ENCODE measurements at regions not wholly inside any gene's neighbourhood (a gene's known extent, or its start where the extent isn't known, plus 50 kb on each side); places are given as distances from the start of the nearest gene placed in this dataset.

GRCh38 chr9:118554987-118555386, 814.2 kb downstream of the BRINP1 start:
- no peak for DNase-seq (ENCODE audit: low read depth in 4 of 4, low spot score in 3 of 4)

DNA sequence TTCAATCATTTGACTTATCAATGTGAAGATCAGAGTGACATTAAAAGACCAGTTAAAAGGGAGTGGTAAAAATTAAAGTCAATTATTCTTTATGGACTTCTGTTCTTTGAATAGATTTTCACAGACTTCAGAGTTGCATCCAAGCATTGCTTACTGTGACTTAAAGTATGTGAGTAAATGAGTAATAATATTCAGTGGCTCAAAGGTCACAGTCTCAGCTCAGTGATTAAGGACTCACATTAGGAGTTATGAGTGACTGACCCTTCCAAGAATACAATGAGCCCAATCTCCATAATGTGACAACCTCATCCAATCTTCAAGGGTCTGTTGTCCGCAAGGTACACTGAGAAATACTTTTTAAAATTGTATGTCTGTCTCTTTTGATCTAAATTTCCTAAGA, 811.2 kb downstream of the BRINP1 start:
- no peak for DNase-seq (ENCODE audit: low read depth in 4 of 4, low spot score in 3 of 4)

GRCh38 chr9:118558891-118559290, 810.3 kb downstream of the BRINP1 start:
- DNase-seq (ENCODE audit: low read depth in 4 of 4, low spot score in 3 of 4): no peak

GRCh38 chr9:118561051-118561450, 808.2 kb downstream of the BRINP1 start:
- no peak for DNase-seq (ENCODE audit: low read depth in 4 of 4, low spot score in 3 of 4)

GRCh38 chr9:118563677-118564076, 805.6 kb downstream of the BRINP1 start:
- DNase-seq (ENCODE audit: low read depth in 4 of 4, low spot score in 3 of 4): no peak

DNA sequence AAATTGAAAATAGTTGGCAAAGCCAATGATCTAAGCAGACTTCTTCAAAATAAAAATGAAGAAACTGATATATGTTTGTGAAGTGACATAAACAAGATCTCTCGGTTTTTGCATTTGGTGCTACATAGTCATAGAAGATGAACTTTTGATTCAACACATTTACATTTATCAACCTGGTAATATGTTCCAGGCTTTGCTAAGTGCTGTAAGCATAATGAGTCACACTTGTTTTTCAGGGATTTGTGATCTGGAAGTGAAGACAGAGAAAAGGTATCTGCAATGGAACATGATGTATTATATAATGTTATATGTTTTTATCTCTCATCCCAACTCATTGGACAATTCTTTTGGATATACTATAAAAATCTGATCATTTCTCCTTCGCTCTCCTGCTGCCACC, 801.4 kb downstream of the BRINP1 start:
- no peak for DNase-seq (ENCODE audit: low read depth in 4 of 4, low spot score in 3 of 4)

- DNase-seq (ENCODE audit: low read depth in 4 of 4, low spot score in 3 of 4): no peak
Measured at GRCh38 chr9:118568704-118569103, 800.5 kb downstream of the BRINP1 start.

- no peak for DNase-seq (ENCODE audit: low read depth in 4 of 4, low spot score in 3 of 4)
Measured at GRCh38 chr9:118569148-118569547, 800.1 kb downstream of the BRINP1 start.

DNA sequence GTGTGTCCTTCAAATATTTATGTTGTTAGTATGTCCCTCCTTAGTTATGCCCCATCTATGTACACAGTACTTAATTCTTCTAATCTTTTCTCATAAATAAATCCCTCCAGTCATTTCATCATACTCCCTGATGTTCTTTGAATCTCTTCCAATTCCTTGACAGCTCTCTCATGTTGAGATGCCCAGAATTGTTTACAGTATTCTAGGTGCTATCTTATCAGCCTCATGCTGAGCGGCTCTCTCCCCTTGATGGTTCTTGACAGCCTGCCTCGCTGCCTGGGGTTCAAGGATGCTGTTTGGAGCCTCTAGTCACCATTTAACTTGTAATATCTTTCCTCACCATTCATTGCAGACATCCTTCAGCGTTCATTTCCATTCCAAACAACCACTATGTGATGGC, 799.2 kb downstream of the BRINP1 start:
- DNase-seq (ENCODE audit: low read depth in 4 of 4, low spot score in 3 of 4): no peak

- no peak for DNase-seq (ENCODE audit: low read depth in 4 of 4, low spot score in 3 of 4)
Measured at GRCh38 chr9:118575341-118576070, 793.7 kb downstream of the BRINP1 start.

DNA sequence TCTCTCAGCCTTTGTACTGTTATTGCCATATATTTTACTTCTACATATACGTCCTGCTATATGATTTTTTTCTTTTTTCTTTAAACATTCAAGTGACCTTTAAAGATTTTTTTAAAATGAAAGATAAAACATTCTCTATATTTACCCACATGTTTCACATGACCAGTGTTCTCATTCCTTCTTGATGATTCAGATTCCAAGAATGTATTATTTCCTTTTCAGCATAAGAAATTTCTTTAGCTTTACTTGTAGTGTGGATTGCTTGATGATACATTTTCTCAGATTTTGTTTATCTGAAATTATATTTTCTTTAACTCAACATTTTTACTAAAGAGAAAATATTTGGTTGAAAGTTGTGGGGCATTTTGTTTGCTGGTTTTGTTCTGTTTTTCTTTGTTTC, 792.1 kb downstream of the BRINP1 start:
- no peak for DNase-seq (ENCODE audit: low read depth in 4 of 4, low spot score in 3 of 4)

GRCh38 chr9:118578467-118578866, 790.8 kb downstream of the BRINP1 start:
- DNase-seq (ENCODE audit: low read depth in 4 of 4, low spot score in 3 of 4): no peak

DNA sequence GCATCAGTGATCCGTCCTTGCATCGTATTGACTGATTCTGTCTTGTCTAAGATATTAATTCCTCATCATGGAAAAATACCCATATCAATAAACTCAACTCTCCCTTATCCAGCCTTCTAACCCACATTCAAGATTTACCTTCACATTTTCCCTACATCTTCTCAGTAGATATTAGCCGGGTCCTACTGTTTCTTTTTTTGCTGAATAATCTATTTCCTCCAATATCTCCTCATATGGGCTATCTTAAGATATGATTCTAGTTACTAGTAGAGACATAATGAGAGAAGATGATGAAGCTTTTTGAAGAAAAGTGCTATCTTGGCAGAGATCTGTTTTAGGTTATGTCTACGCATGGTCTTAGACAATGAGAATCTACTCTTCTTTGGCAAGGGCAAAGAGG, 785.8 kb downstream of the BRINP1 start:
- DNase-seq (ENCODE audit: low read depth in 4 of 4, low spot score in 3 of 4): no peak

- DNase-seq (ENCODE audit: low read depth in 4 of 4, low spot score in 3 of 4): no peak
Measured at GRCh38 chr9:118586978-118587377, 782.3 kb downstream of the BRINP1 start.

- no peak for DNase-seq (ENCODE audit: low read depth in 4 of 4, low spot score in 3 of 4)
Measured at GRCh38 chr9:118594428-118594827, 774.8 kb downstream of the BRINP1 start.

DNA sequence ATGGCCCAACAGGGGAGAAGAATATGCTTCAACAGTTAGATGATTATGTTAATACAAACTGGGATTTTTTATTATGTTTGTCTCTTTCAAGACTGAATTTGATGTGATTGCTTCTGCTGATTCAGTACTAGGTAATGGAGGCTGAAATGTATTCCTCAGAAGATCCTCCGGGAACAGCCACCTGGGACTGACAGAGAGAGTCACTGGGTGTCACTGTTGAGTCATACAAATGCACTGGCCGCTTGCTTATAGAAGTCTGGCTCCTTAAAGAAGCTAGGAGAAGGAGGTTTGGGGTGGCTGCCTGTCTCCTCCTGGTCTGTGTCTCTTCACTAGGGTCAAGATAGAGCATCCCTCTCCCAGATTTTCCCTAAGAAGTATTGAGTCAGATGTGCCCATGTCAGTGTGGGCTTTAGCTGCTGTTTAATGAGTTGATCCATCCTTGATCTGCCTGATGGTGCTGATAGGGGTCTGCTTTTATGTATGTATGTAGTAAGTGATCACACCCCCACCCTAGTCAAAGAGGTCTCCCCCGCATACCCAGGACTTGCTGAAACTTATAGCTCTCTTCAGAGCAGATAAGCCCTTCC, 773.4 kb downstream of the BRINP1 start:
- DNase-seq (ENCODE audit: low read depth in 4 of 4, low spot score in 3 of 4): peak; percentile 6 to 36 (median 20)

GRCh38 chr9:118596374-118597015, 772.7 kb downstream of the BRINP1 start:
- no peak for DNase-seq (ENCODE audit: low read depth in 4 of 4, low spot score in 3 of 4)

GRCh38 chr9:118606668-118607067, 762.6 kb downstream of the BRINP1 start:
- no peak for DNase-seq (ENCODE audit: low read depth in 4 of 4, low spot score in 3 of 4)

DNA sequence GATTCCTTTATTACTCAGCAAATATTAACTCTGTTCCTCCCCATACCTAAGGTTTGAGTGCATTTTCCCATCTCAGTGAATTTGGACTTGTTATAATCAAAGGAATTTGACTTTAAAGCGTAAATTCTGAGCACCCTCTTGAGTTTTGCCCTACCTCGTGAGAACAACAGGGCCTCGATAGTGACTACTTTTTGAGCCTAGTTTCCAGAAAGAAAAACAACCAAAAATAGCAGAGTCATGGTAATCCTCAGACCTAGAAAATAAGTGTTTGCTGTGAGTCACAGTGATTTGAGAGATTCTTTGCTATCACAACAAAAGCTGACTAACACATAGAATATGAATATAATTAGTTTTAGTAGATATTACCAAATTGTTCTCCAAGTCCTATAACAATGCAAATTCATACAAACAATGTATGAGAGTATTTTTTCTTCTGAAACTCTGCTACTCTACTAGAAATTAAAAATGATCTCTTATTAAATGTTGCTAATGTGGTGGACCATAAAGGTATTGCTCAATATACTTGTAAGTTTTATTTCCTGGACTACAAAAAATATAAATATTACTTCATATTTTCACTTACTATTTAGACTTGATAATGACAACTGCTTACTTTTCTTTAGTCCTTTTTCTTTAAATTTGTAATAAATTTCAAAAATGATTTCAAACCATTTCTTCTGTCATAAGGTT, 759.7 kb downstream of the BRINP1 start:
- no peak for DNase-seq (ENCODE audit: low read depth in 4 of 4, low spot score in 3 of 4)

DNA sequence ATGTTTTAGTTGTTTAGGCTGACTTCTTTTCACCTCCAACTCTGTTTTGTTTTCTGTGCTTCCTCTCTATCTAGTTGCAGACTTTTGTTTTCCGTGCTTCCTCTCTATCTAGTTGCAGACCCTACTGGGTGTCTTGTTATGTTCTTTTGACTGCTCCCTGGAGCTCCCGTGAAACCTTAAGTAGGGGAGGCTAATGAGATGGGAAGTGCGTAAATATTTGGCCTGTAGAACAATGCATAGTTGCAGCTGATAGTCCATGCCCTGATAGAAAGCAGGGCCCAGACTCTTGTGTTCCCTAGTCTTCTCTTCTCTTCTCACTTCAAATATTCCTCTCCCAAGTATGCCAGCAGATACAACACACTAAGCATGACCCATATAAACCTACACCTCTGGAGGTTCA, 757.0 kb downstream of the BRINP1 start:
- no peak for DNase-seq (ENCODE audit: low read depth in 4 of 4, low spot score in 3 of 4)

DNA sequence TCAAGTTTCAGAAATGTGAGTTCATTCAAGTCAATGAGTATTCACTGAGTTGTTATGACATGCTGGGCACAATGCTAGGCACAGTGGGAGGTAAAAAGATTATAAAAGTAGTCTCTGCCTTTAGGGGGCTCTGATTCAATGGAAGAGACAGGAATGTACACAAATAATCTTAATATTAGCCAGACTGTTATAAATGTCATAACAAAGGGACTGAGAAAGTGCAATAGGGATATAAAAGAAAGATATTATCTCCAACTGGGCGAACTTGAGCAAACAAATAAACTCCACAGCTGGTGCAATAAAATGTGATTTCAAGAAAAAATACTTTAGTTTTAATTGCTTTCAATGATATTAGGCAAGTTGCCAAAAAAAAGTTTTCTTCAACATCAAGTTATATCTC, 755.2 kb downstream of the BRINP1 start:
- no peak for DNase-seq (ENCODE audit: low read depth in 4 of 4, low spot score in 3 of 4)

DNA sequence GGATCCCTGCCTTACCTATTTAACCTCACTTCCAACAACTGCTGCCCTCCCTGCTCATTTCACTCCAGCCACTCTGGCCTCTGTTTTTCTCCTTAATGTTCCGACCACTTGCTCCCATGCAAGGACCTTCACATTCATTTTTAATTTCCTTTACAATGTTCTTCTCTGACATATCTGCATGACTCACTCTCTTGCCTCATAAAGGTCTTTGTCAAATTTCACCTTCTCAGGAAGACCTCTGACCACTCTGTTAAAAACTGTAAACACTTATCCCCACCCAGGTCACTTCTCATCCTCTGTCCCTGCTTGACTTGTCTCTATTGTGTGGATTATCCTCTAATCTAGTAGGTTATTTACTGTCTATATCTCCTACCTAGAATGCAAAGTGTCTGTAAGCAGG, 751.2 kb downstream of the BRINP1 start:
- no peak for DNase-seq (ENCODE audit: low read depth in 4 of 4, low spot score in 3 of 4)
